Activated naive CD4-positive, alpha-beta T cell treated with anti-CD3 and anti-CD28 coated beads, Interleukin-2, amount 50 U/mL, for 72 hours (primary cell): ENCODE measurements at regions not wholly inside any gene's neighbourhood (a gene's known extent, or its start where the extent isn't known, plus 50 kb on each side); places are given as distances from the start of the nearest gene placed in this dataset.

Experiments used
- ATAC-seq, 2 donors: fragments of 150-1000 bp; cut with Tn5 transposase; 2 replicates each; pipeline ENCODE4 v1.10.0; 2021; ENCODE audit warnings: mild to moderate bottlenecking in 2 of 2, moderate library complexity in 2 of 2
- DNase-seq, 2 donors: peaks; one replicate each; pipeline ENCODE4 v3.0.0; 2021 to 2022; ENCODE audit warnings: low spot score in 2 of 2
- H3K27ac Mint-ChIP-seq, 2 donors: one replicate each; pipeline ENCODE4 v1.8.0; 2022; ENCODE audit warnings: mild to moderate bottlenecking in 2 of 2, mixed read lengths in 2 of 2
- H3K36me3 Mint-ChIP-seq, 2 donors: one replicate each; pipeline ENCODE4 v1.8.0; 2022; ENCODE audit warnings: mixed read lengths in 2 of 2
- H3K9me3 Mint-ChIP-seq, 2 donors: one replicate each; pipeline ENCODE4 v1.8.0; 2022; ENCODE audit warnings: mixed read lengths in 2 of 2

GRCh38 chr6:66900133-66901083 is 1193.4 kb upstream of the EYS start:
- Mint-ChIP-seq H3K9me3 (peaks cover 5 to 11% of the 10 kb centered on the region in 2 donors), H3K27ac (no peak overlapping the region), H3K36me3 (no peaks in the 10 kb centered on the region)
- DNase-seq (no peak), ATAC-seq (no peak)

- Mint-ChIP-seq H3K36me3 (no peaks in the 10 kb centered on the region), H3K27ac (no peak overlapping the region), H3K9me3 (peaks cover 10 to 17% of the 10 kb centered on the region in 2 donors)
- DNase-seq (no peak), ATAC-seq (no peak)
These were observed 1190.5 kb upstream of the EYS start for GRCh38 chr6:66897576-66897975.

DNA sequence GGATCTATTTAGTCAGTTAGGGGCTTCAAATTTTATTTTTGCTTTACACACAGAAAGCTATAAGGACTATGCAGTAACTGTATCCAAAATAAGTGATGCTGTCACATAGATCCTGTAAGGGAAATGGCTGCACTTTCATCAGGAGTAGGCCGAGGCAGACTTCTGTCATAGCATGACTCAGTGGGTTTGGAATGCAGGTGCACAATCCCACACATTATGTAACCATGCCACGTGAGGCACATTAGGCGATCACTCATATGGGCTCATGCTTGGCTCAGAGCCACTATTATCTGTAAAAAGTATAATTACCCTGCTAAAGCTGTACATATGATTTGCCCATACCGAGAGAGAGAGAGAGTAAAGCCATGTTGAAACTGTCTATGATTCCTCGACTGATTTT is 1189.4 kb upstream of the EYS start:
- ATAC-seq, result no peak

DNA sequence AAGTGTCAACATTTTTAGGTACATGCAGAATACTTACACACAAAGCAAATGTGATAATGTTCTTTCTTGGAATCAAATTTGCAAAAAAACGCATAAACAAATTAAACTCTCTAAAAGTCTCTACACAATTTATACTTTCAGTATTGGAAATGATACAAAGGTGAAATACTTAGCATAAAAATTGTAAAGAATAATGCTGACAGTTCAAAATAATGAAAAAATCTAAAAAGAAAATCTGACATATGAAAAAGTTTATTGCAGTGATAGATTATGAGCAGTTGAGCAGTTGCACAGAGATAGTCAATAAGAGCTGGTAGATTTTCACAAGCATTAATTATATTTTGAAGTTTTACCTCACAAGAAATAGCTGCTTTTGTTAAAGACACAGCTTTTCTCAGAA is 1176.4 kb upstream of the EYS start:
- H3K36me3 Mint-ChIP-seq, result no peaks in the 10 kb centered on the region
- H3K9me3 Mint-ChIP-seq, result peaks cover 12 to 18% of the 10 kb centered on the region in 2 donors
- DNase-seq (no peak), ATAC-seq (no peak)
- no peak overlapping the region for H3K27ac Mint-ChIP-seq

More for the DNA sequence above, 1189.4 kb upstream of the EYS start:
- no peak for DNase-seq
- no peak overlapping the region for H3K27ac Mint-ChIP-seq
- H3K36me3 Mint-ChIP-seq, result no peaks in the 10 kb centered on the region
- H3K9me3 Mint-ChIP-seq, result peaks cover 7 to 14% of the 10 kb centered on the region in 2 donors

DNA sequence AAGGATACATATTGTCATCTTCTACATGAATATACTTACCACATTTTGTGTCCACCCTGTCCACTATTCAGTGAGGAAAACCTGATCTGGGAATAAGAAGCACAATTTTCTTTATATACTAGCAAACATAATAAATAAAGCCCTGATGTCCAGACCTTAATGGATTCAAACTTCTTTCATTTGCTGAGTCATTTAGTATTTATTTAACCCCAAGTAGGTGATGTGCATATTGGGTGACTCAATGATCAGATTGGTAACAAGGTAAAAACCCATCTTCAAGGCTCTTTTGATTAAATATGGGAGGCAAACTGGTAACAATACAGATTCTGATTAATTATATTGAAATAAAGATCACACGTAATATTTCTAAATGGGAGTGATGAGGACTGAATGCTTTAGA is 1159.8 kb upstream of the EYS start:
- Mint-ChIP-seq H3K36me3 (peaks cover 0 to 10% of the 10 kb centered on the region in 2 donors), H3K9me3 (peaks cover 17% of the 10 kb centered on the region in 2 donors), H3K27ac (no peak overlapping the region)
- DNase-seq, result no peak
- no peak for ATAC-seq

- H3K27ac Mint-ChIP-seq, result no peak overlapping the region
- peaks cover 17 to 21% of the 10 kb centered on the region in 2 donors for H3K9me3 Mint-ChIP-seq
- DNase-seq, result no peak
- H3K36me3 Mint-ChIP-seq, result peaks cover 0 to 4% of the 10 kb centered on the region in 2 donors
- no peak for ATAC-seq
These were observed 1158.7 kb upstream of the EYS start for GRCh38 chr6:66865771-66866170.

GRCh38 chr6:66861007-66861541 is 1154.0 kb upstream of the EYS start:
- no peaks in the 10 kb centered on the region for H3K36me3 Mint-ChIP-seq
- H3K9me3 Mint-ChIP-seq, result peaks cover 19% of the 10 kb centered on the region in 2 donors
- DNase-seq (no peak), ATAC-seq (no peak)
- H3K27ac Mint-ChIP-seq, result no peak overlapping the region

DNA sequence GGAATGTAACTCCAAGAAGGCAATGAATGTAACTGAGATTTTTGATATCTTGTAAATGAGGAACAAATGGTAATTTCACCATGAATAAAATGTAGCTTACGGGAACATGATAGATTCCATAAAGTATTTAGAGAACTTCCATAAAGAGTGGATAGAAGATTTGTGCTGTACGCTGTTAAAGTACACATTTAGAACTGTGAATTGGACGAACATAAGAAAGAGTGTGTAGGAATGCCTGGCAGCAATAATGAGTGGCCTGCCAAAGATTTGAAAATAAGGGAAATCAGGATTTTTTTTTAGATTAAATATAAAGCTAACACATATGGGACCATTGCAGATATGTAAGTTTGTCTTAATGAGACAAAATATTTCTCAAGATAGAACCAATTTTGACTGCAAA is 1153.3 kb upstream of the EYS start:
- no peaks in the 10 kb centered on the region for H3K36me3 Mint-ChIP-seq
- H3K9me3 Mint-ChIP-seq, result peaks cover 19 to 20% of the 10 kb centered on the region in 2 donors
- ATAC-seq (no peak), DNase-seq (no peak)
- H3K27ac Mint-ChIP-seq, result no peak overlapping the region

GRCh38 chr6:66858196-66858595 is 1151.2 kb upstream of the EYS start:
- Mint-ChIP-seq H3K27ac (no peak overlapping the region), H3K36me3 (no peaks in the 10 kb centered on the region), H3K9me3 (peaks cover 19 to 20% of the 10 kb centered on the region in 2 donors)
- ATAC-seq (no peak), DNase-seq (no peak)

DNA sequence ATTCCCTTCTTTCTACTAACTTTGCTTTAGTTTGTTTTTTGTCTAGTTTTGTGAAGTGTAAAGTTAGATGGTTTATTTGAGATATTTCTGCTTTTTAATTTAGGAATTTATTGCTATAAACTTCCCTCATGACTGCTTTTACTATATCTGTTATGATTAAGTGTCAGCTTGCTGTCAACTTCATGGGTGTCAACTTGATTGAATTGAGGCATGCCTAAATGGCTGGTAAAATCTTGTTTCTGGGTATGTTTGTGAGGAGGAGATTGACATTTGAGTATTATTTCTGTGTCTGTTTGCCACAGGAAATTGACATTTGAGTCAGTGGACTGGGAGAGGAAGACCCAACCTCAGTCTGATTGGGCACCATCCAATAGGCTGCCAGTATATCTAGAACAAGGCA is 1147.0 kb upstream of the EYS start:
- Mint-ChIP-seq H3K27ac (no peak overlapping the region), H3K9me3 (peaks cover 14 to 16% of the 10 kb centered on the region in 2 donors), H3K36me3 (no peaks in the 10 kb centered on the region)
- ATAC-seq, result no peak
- no peak for DNase-seq

DNA sequence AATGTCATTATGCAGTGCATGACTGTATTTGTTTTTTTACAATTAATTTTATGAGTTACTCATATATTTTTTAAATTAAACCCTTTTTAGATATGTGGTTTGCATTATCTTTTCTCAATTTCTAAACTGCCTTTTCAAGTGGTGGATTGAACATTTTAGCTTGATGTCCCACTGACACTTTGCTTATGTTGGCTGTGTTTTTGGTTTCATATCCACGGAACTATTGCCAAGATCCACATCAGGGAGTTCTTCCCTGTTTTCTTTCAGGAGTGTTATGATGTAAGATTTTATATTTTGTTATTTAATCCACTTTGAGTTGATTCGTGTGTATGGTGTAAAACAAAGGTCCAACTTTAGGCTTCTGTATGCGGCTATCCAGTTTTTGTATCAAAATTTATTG is 1144.9 kb upstream of the EYS start:
- no peak overlapping the region for H3K27ac Mint-ChIP-seq
- H3K36me3 Mint-ChIP-seq, result no peaks in the 10 kb centered on the region
- no peak for ATAC-seq
- H3K9me3 Mint-ChIP-seq, result peaks cover 9 to 22% of the 10 kb centered on the region in 2 donors
- no peak for DNase-seq

DNA sequence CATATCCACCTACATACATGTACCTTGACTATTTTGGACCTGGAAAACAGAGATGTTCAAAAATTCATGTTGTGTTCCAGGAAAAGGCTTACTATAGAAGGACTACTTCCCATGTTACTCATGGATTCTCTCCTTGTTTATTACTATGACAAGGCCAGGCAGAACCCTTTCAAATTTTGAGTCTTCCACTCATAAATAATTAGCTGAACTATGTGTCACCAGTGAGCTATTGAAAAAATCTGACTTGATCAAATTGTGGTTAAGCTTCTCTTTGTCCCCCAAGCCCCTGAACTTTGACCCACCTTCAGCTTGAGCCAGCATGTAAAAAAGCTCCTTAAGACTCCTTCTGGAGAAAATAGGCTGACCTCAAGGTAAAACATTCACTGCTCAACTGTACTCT is 1142.8 kb upstream of the EYS start:
- Mint-ChIP-seq H3K9me3 (peaks cover 9 to 18% of the 10 kb centered on the region in 2 donors), H3K27ac (no peak overlapping the region), H3K36me3 (no peaks in the 10 kb centered on the region)
- no peak for ATAC-seq
- DNase-seq, result no peak

DNA sequence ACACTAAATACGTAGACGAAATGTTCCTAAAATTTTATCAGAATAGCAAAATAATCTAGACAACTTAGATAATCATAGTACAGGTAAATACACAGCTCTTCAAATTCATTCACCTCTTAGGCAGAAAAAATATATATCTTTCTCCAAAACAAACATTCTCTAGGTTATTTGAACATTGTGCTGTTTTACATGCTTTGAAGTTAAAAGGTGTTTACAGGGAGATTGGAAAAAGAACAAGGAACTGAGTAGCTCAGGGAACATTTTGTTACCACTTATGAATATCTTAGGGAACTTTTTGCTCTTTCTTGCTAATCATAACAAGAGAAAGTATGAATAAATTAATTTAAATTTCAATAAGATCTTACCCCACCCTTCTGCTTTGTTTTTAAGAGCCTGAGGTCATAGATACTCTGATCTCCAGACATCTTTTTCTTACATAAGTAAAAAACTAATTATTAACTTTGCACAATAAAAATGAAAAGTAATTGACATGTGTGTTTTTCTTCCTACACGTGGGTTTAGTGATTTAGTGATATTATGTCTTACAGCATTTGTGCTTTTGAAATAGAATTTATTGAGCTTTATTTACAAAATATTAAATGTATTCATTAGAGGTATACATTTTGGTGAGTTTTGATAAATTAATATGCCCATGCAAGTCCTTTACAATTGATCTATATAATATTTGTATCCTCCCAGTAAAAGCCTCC is 1141.4 kb upstream of the EYS start:
- H3K27ac Mint-ChIP-seq, result no peak overlapping the region
- no peaks in the 10 kb centered on the region for H3K36me3 Mint-ChIP-seq
- H3K9me3 Mint-ChIP-seq, result peaks cover 5 to 12% of the 10 kb centered on the region in 2 donors
- no peak for DNase-seq
- ATAC-seq, result no peak

- ATAC-seq (no peak), DNase-seq (no peak)
- Mint-ChIP-seq H3K27ac (no peak overlapping the region), H3K9me3 (peaks cover 19 to 20% of the 10 kb centered on the region in 2 donors), H3K36me3 (peaks cover 0 to 5% of the 10 kb centered on the region in 2 donors)
These were observed 1131.7 kb upstream of the EYS start for GRCh38 chr6:66838764-66839163.

GRCh38 chr6:66825539-66825938 is 1118.5 kb upstream of the EYS start:
- H3K36me3 Mint-ChIP-seq, result no peaks in the 10 kb centered on the region
- H3K9me3 Mint-ChIP-seq, result peaks cover 12 to 15% of the 10 kb centered on the region in 2 donors
- H3K27ac Mint-ChIP-seq, result no peak overlapping the region
- no peak for DNase-seq
- ATAC-seq, result no peak

DNA sequence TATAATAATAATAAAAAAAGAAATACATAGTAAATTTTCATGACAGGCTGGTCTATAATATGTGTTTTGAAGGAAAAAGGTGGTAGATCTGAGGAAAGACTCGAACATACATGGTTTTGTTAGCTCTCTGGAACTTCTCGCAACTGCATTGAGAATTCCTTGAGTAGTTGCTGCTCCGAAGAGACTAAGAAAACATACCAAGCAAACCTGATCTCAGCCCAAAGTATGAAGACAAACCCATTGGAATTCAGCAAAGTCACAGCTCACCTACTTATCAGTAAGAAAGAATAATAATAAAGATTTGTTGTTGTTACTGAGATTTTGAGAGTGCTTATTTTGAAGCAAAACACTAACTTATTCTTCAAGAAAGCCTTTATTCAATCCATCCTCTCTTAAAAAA is 1107.1 kb upstream of the EYS start:
- H3K9me3 Mint-ChIP-seq, result peaks cover 12% of the 10 kb centered on the region in 2 donors

GRCh38 chr6:66808771-66809170 is 1101.7 kb upstream of the EYS start:
- DNase-seq (no peak), ATAC-seq (no peak)
- Mint-ChIP-seq H3K36me3 (no peaks in the 10 kb centered on the region), H3K9me3 (peaks cover 7 to 16% of the 10 kb centered on the region in 2 donors), H3K27ac (no peak overlapping the region)

More for the DNA sequence above, 1107.1 kb upstream of the EYS start:
- no peak for ATAC-seq
- Mint-ChIP-seq H3K27ac (no peak overlapping the region), H3K36me3 (no peaks in the 10 kb centered on the region)
- no peak for DNase-seq
